Activated CD4-positive, CD25-positive, alpha-beta regulatory T cell treated with anti-CD3 and anti-CD28 coated beads, Interleukin-2, amount 50 U/mL, for 24 hours (primary cell): ENCODE measurements at regions not wholly inside any gene's neighbourhood (a gene's known extent, or its start where the extent isn't known, plus 50 kb on each side); places are given as distances from the start of the nearest gene placed in this dataset.
"Not testable (repeated sequence)": the region's sequence is repeated elsewhere in the genome, so short reads cannot be mapped to it uniquely, and the experiment has no call there.

ENCODE experiments used
- ATAC-seq, 2 donors: fragments of 150-1000 bp; cut with Tn5 transposase; one replicate each; pipeline ENCODE4 v1.10.0; 2021; ENCODE audit warnings: mild to moderate bottlenecking in 1 of 2, moderate library complexity in 1 of 2

DNA sequence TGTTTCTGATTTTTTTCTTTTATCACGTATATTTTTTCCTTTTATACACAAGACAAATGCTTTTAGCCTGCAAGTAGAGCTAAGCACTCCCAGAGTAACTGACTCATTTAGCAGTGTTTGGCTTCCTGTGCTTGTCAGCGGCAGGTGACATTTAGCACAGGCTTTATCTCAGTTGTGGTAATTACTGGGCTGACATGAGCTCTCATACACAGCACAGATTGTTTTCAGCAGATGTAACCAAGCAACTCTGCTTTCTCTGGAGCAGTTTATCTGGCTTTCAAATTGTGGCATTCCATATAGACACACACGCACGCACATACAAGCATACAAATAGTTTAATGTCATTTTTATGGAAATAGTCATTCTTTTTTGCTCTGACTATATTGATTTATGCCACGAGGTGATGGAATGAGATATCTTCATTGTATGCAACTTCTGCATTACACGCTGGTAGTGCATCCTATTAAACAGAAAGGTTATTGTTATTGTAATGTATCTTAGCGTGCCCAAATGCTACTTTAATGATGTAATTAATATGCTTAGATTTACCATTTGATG lies 379.0 kb upstream of the GRAMD2B start:
- ATAC-seq = no peak

- ATAC-seq = no peak
Observed at GRCh38 chr5:126044931-126045565, 378.2 kb upstream of the GRAMD2B start.

GRCh38 chr5:126046318-126046717 lies 376.9 kb upstream of the GRAMD2B start:
- ATAC-seq = no peak

- no peak for ATAC-seq
Observed at GRCh38 chr5:126046846-126047571, 376.2 kb upstream of the GRAMD2B start.

DNA sequence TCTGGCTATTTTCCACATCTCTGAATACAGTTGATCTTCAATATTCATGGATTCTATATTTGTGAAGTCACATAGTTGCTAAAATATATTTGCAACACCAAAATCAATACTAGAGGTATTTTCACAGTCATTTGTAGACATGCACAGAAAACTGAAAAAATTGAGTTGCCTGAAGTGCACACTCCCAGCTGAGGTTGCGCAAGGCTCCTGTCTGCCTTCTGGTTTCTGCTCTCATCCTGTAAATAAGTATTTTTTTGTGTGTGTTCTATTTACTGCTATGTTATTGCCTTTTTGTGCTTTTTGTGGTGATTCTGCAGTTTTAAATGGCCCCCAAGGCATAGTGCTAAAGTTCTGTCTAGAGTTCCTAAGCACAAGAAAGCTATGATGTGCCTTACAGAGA lies 371.1 kb upstream of the GRAMD2B start:
- no peak for ATAC-seq

DNA sequence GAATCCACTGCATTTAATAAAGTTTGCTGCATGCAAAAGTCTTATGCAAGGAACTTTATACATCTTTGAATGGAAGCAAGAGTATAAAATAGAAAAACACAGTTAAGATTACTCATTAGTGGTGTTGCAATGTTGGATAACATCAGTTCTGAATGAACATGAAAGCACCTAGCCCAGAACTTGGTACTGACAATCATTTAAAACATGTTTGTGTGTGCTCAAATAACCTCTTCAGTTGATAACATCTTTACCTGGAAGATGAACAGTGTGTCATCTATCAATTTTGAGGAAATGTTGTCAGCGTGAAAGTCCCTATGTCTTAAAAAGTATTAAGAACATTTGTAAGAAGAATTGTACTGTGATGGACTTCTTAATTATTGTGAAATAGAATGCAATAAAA lies 370.4 kb upstream of the GRAMD2B start:
- no peak for ATAC-seq

DNA sequence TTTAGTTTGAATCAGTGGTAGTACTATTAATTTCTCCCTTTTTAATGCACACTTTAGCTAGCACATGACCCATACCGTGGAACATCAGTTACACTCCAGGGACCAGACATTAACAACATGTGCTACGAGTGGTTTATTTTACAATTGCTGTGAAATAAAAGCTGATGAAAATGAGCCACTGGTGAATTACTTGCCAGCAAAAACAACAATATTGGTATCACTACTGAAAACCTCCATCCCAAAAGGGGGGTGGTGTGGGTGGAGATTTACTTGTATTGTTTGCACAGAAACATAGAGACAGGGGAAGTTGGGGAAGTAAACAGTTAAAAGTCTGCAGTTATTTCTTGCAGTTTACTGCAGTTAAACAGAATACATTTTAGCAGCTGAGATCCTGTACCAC lies 369.6 kb upstream of the GRAMD2B start:
- ATAC-seq = no peak

GRCh38 chr5:126054577-126055347 lies 368.4 kb upstream of the GRAMD2B start:
- ATAC-seq = no peak

DNA sequence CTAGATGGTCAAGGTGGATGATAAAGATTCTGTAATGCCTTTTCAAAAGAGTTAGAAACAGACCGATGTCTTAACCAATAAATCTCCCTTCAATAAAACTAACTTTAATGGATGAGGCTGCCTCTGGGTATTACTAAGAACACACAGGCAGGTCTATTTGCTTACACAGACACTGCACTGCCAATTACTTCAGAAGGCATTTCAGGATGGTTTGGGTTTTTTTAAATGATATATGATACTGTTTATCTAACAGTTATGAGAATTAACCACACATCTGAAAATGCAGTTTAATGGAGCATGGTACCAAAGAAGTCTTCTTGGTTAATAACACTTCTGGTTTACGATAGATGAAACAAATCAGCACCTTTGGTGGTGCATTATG lies 367.9 kb upstream of the GRAMD2B start:
- ATAC-seq = no peak

DNA sequence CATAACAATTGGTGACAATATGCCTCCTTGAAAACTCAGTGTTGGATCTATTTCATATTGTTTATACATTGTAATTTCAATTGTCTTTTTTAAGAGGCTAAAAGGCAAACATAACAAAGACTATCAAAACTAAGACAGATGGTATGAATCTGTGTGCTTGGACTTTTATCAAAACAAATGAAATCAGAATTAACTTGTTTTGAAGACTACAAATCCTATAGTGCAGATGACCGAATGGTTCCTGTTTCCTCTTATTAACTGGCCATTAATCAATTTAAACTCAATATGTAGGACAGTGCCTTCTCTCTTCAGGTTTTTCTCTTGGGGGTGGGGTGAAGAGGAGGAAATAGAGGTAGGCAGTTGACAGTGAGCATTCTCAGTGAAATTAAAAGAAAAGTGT lies 366.9 kb upstream of the GRAMD2B start:
- ATAC-seq = no peak

- ATAC-seq = no peak
Observed at GRCh38 chr5:126056851-126057622, 366.2 kb upstream of the GRAMD2B start.

GRCh38 chr5:126058392-126058791 lies 364.8 kb upstream of the GRAMD2B start:
- ATAC-seq = not testable (repeated sequence)

DNA sequence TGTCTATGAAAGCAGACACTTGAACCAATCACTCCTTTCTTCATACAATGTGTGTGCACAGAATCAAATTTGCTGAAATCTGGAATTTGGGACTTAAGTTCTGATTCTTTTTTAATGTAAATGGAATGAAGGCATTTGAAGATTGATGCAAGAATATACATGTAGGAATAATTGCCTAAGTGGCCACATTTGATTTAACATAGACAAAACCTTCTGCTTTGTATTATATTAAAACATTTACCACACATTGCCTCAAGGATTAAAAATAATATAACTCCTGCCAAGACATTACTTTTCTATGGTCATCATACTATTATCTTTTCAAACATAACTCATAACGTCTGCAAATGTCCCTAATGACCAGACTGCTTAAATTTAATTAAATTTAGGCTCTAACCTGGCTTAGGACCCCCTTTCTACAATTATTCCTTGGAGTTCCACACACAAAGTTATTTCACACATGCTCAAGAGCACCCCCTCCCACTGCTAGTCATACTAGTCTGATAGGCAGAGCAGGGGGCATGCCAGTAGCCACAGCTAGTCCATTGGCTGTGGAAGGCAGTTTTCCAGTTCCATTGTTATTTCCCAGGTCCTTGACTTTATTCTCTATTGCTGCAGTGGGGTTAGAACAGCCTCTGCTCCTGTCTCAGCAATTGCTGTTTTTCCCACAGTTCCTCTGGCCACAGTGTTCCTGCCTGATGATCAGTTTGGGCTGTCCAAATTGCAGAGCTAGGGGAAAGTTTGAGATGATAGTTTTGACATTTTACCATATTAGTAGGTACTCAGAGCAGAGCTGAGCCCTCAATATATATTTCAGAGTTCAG lies 360.6 kb upstream of the GRAMD2B start:
- ATAC-seq = no peak

DNA sequence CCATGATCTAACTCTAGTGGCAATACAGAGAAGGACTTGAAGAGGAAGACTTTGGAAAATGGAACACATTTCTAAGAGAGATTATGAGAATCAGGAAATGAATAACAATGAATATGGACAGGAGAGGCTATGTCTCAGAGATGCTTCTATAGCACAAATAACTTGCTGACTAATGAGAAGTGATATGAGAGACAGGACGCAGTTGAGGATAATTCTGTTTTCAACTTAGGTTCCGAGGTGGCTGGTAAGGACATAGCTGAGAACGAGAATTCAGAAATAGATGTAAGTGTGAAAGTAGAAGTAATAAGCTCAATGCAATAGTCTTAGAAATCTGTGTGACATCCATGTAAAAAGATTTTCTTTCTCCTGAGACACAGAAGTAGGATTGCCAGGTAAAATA lies 358.1 kb upstream of the GRAMD2B start:
- no peak for ATAC-seq

GRCh38 chr5:126066836-126067235 lies 356.4 kb upstream of the GRAMD2B start:
- ATAC-seq = no peak

- no peak for ATAC-seq
Observed at GRCh38 chr5:126067404-126067803, 355.8 kb upstream of the GRAMD2B start.

- no peak for ATAC-seq
Observed at GRCh38 chr5:126069329-126069728, 353.9 kb upstream of the GRAMD2B start.

DNA sequence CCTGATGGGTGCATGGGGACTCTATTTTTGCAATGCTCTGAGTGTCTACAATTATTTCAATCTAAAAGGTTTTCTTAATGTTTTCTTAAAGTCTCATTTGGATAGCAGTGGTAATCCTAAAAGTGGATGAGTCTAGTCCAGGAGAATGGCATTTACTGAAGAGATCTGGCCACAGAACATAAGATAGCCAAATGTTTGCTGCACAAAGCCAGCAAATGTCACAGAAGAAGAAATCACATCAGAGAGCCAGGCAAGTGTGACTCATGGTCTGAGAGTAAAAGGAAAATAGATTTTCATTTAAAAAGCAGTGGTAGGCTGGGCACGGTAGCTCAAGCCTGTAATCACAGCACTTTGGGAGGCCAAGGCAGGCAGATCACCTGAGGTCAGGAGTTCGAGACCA lies 352.7 kb upstream of the GRAMD2B start:
- ATAC-seq = no peak

GRCh38 chr5:126074538-126074937 lies 348.7 kb upstream of the GRAMD2B start:
- no peak for ATAC-seq

GRCh38 chr5:126079266-126079665 lies 343.9 kb upstream of the GRAMD2B start:
- ATAC-seq = no peak

- no peak for ATAC-seq
Observed at GRCh38 chr5:126081209-126081608, 342.0 kb upstream of the GRAMD2B start.

DNA sequence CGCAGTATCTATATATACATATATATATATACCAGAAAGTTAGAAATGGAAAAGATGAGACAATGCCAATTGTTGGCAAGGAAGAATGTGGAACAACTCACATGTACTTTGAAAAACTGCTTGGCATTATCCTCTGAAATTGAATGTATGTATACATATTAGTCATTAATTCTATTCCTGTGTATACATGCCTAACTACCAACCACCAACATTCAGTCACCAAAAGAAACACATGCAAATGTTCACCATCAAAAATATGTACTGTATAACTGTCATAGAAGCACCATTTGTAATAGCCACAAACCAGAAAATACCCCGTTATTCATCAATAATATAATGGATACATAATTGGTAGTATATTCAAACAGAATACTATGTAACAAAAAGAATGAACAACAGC lies 330.2 kb upstream of the GRAMD2B start:
- ATAC-seq = no peak
